Neural progenitor cell (in vitro differentiated cells): ENCODE measurements at regions not wholly inside any gene's neighbourhood (a gene's known extent, or its start where the extent isn't known, plus 50 kb on each side); places are given as distances from the start of the nearest gene placed in this dataset.

ENCODE experiments used
- CTCF ChIP-seq: fragments of 200-600 bp; sonication (generic); IDR thresholded peaks from 2 replicates; pipeline ENCODE4 v1.5.1; 2017; ENCODE audit warnings: antibody characterized with exemption, mild to moderate bottlenecking
- EZH2 ChIP-seq: fragments of 200-600 bp; sonication (generic); IDR thresholded peaks from 2 replicates; pipeline ENCODE4 v1.6.1; 2017; ENCODE audit warnings: antibody characterized with exemption, mild to moderate bottlenecking, moderate library complexity
- EZH2phosphoT487 ChIP-seq: fragments of 200-600 bp; sonication (generic); IDR thresholded peaks from 2 replicates; pipeline ENCODE4 v1.6.1; 2017; ENCODE audit warnings: antibody characterized with exemption

GRCh38 chr1:157371826-157372225 is 180.5 kb downstream of the FCRL5 start:
- TF ChIP-seq CTCF (no peak), EZH2 (no peak), EZH2phosphoT487 (no peak)
